ENCODE measurements at regions not wholly inside any gene's neighbourhood (a gene's known extent, or its start where the extent isn't known, plus 50 kb on each side); places are given as distances from the start of the nearest gene placed in this dataset.

DNA sequence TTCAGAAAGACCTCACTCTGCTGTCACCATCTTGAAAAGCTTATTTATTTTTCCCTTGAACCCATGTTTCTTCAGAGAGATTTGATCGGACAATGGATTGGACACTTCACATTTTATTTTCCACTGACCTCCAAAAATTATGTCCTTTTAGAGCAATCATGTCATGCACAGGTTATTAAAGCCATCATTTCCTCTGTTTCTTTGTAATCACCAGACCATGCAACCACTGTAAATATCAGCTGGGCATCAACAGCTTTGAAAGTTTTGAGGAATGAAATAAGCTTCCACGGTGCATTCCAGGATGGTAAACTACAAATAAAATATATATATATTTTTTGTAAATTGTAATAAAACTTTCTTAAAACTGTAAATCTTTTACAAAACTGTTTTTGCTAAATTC lies 144.1 kb upstream of the ADAMTS5 start:
- no peak for TF ChIP-seq TARDBP (IDR thresholded peaks at IDR 0.05)
- no peak for TF ChIP-seq FOXK2 (IDR thresholded peaks at IDR 0.05)

Data from HEK293T (cell line).